K562 (cell line): ENCODE measurements at regions not wholly inside any gene's neighbourhood (a gene's known extent, or its start where the extent isn't known, plus 50 kb on each side); places are given as distances from the start of the nearest gene placed in this dataset.

Experiments
- ATAC-seq: fragments of 200-7000 bp; cut with Tn5 transposase; 3 replicates; pipeline ENCODE4 v1.9.1; 2020; ENCODE audit warnings: moderate library complexity
- BruUV-seq: library from RNA; stranded (reverse); fragments of 400-500 nt; replicated peaks from 2 replicates; lab custom pipeline; 2021; lab: Mats Ljungman, UMichigan
- CTCF ChIA-PET: fragments of 300-600 bp; formaldehyde crosslinking; extraction: SDS; loops from one replicate; lab custom pipeline; 2021; ENCODE audit warnings: low intra/inter-chr PET ratio; lab: Yijun Ruan, JAX
- POLR2A ChIA-PET: fragments of 300-600, 350-650 bp; sonication (Branson Sonifier 250); formaldehyde crosslinking; extraction: SDS; loops from one replicate; lab custom pipeline; 2021; ENCODE audit warnings: antibody characterized with exemption, inconsistent platforms; lab: Yijun Ruan, JAX
- DNase-seq, 4 experiments: peaks; one replicate each; pipeline versions ENCODE4 v3.0.0 to v3.0.0-alpha.2; 2011 to 2018; ENCODE audit warnings: low spot score in 3 of 4, mixed read lengths in 3 of 4; ENCODE audit errors: extremely low read depth in 1 of 4
- FAIRE-seq: peaks from 2 replicates; lab custom pipeline; 2011; peaks lifted over from hg19 to GRCh38; lab: Jason Lieb, UNC
- H2AFZ ChIP-seq: 2 replicates; pipeline ENCODE4 v1.6.0; 2011; ENCODE audit warnings: low read depth, low read length, control low read depth, inconsistent platforms
- H3K27ac ChIP-seq: fragments of 200-600 bp; 3 replicates; pipeline ENCODE4 v1.8.0; 2011; ENCODE audit warnings: low read depth, mild to moderate bottlenecking, control low read depth, inconsistent platforms, low read length, moderate library complexity, mixed read lengths; ENCODE audit errors: extremely low read depth
- H3K27me3 ChIP-seq, 2 experiments: fragments of 300-600 bp in 1 of 2; 2 replicates in 1 of 2; 3 replicates in 1 of 2; pipeline versions ENCODE4 v1.6.0 to v1.8.0; 2011; ENCODE audit warnings: inconsistent platforms in 2 of 2, low read length in 2 of 2, mild to moderate bottlenecking in 1 of 2, mixed read lengths in 1 of 2, moderate library complexity in 1 of 2; ENCODE audit not compliant: control insufficient read depth in 2 of 2, insufficient read depth in 2 of 2
- H3K36me3 ChIP-seq: fragments of 300-600 bp; 3 replicates; pipeline ENCODE4 v1.8.0; 2011; ENCODE audit warnings: mild to moderate bottlenecking, low read length, inconsistent platforms; ENCODE audit not compliant: control insufficient read depth, insufficient read depth
- H3K4me1 ChIP-seq, 2 experiments: fragments of 200-600 bp in 1 of 2; replicated peaks in 1 of 2; 2 replicates in 1 of 2; 3 replicates in 1 of 2; pipeline versions ENCODE4 v1.5.1 to v1.8.0; 2011; ENCODE audit warnings: inconsistent platforms in 2 of 2, low read length in 2 of 2, mild to moderate bottlenecking in 1 of 2, mixed read lengths in 1 of 2, moderate library complexity in 1 of 2; ENCODE audit not compliant: control insufficient read depth in 2 of 2, insufficient read depth in 2 of 2
- H3K4me2 ChIP-seq: 2 replicates; pipeline ENCODE4 v1.6.1; 2011; ENCODE audit warnings: low read length, control low read depth, inconsistent platforms, mixed read lengths; ENCODE audit not compliant: insufficient read depth
- H3K4me3 ChIP-seq: fragments of 200-600 bp; sonication (generic), shearing (Covaris generic); 2 replicates; pipeline ENCODE4 v1.5.1; 2016; ENCODE audit warnings: control low read depth, inconsistent platforms
- H3K79me2 ChIP-seq: fragments of 200-600 bp; 3 replicates; pipeline ENCODE4 v1.8.0; 2011; ENCODE audit warnings: low read length, inconsistent platforms; ENCODE audit not compliant: control insufficient read depth, insufficient read depth
- H3K9ac ChIP-seq, 2 experiments: 2 replicates each; pipeline versions ENCODE4 v1.6.0 to v1.6.1; 2011; ENCODE audit warnings: low read depth in 2 of 2, low read length in 2 of 2, control low read depth in 1 of 2, inconsistent platforms in 1 of 2, mild to moderate bottlenecking in 1 of 2, mixed read lengths in 1 of 2; ENCODE audit not compliant: insufficient read depth in 1 of 2
- H3K9me1 ChIP-seq: one replicate; pipeline ENCODE4 v1.6.0; 2011; ENCODE audit warnings: inconsistent platforms, mild to moderate bottlenecking, low read length, moderate library complexity; ENCODE audit not compliant: control insufficient read depth, insufficient read depth
- H3K9me3 ChIP-seq: replicated peaks from 2 replicates; pipeline ENCODE4 v1.5.1; 2011; ENCODE audit warnings: low read depth, low read length, inconsistent platforms; ENCODE audit not compliant: control insufficient read depth, insufficient read depth
- H4K20me1 ChIP-seq: replicated peaks from 2 replicates; pipeline ENCODE4 v1.6.1; 2011; ENCODE audit warnings: low read length, inconsistent platforms, mixed read lengths; ENCODE audit not compliant: control insufficient read depth, insufficient read depth
- MCM2 ChIP-seq: fragments of 450-650 bp; IDR thresholded peaks from 2 replicates; pipeline ENCODE4 v1.6.1; 2017; ENCODE audit warnings: low read depth, mild to moderate bottlenecking
- MNT ChIP-seq, 2 experiments: fragments of 450-650 bp; conservative IDR thresholded peaks; 2 replicates each; pipeline ENCODE4 v1.6.1; 2017; ENCODE audit warnings: mild to moderate bottlenecking in 2 of 2, moderate library complexity in 2 of 2
- RAD21 ChIP-seq, 2 experiments: fragments of 250-450 bp in 1 of 2; fragments of 450-650 bp in 1 of 2; sonication (Bioruptor Pico) in 1 of 2; formaldehyde crosslinking in 1 of 2; IDR thresholded peaks in 1 of 2; conservative IDR thresholded peaks in 1 of 2; 2 replicates each; pipeline versions ENCODE4 v1.4.0 to v1.8.0; 2020 to 2022; ENCODE audit warnings: mild to moderate bottlenecking in 2 of 2, moderate library complexity in 1 of 2
- REST ChIP-seq, 2 experiments: fragments of 450-650 bp; formaldehyde crosslinking in 1 of 2; IDR thresholded peaks; 2 replicates each; pipeline versions ENCODE4 v1.4.0 to v1.6.1; 2014 to 2020; ENCODE audit warnings: mild to moderate bottlenecking in 2 of 2, borderline replicate concordance in 1 of 2, low read depth in 1 of 2
- SMAD3 ChIP-seq: fragments of 450-650 bp; formaldehyde crosslinking; conservative IDR thresholded peaks from 2 replicates; pipeline ENCODE4 v1.4.0; 2020; ENCODE audit warnings: mild to moderate bottlenecking
- U2AF1 ChIP-seq: fragments of 200-400 bp; formaldehyde crosslinking; optimal IDR thresholded peaks from 2 replicates; pipeline ENCODE3; 2017; ENCODE audit warnings: mild to moderate bottlenecking, low read depth, low read length, moderate library complexity
- UBTF ChIP-seq, 2 experiments: IDR thresholded peaks; 2 replicates each; pipeline ENCODE4 v1.6.1; 2012; ENCODE audit warnings: improper control_type of control experiment in 2 of 2, low read depth in 2 of 2, low read length in 2 of 2, borderline replicate concordance in 1 of 2
- ZNF140 ChIP-seq: fragments of 250-450 bp; sonication (Bioruptor Pico); IDR thresholded peaks from 2 replicates; pipeline ENCODE4 v1.8.0; 2021; ENCODE audit warnings: moderate library complexity, mild to moderate bottlenecking, inconsistent platforms
- WGBS: fragments of 100-300 bp; shearing (Covaris generic); methylation state at CpG from one replicate; pipeline ENCODE4 v1.1.6; 2016; ENCODE audit warnings: low coverage, mixed read lengths; ENCODE audit not compliant: insufficient coverage; ENCODE audit errors: missing lambda C conversion rate; 5-methylcytosine and 5-hydroxymethylcytosine counted together
- in situ Hi-C: fragments of 300-500 bp; cut with MboI; formaldehyde crosslinking; loops from 4 replicates; pipeline ENCODE4 v1.15.0; 2018; ENCODE audit warnings: inconsistent platforms, mixed read lengths
- intact Hi-C: fragments of 100-400 bp; cut with micrococcal nuclease; formaldehyde crosslinking; loops from 2 replicates; pipeline ENCODE4 v1.14.2; 2022

DNA sequence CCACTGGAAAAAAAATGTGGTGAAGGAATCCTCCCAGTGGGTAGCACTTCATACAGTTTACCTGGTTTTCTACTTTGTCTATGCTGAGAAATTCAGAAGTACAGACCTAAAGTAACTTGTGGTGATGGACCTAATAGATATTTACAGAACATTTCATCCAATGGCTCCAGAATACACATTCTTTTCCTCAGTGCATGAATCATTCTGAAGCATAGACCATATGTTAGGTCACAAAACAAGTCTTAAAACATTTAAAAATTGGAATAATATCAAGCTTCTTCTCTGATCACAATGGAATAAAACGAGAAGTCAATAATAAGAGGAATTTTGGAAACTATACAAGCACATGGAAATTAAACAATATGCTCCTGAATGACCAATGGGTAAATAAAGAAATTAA lies 450.1 kb upstream of the INTU start (continued):
- TF ChIP-seq UBTF (IDR thresholded peaks at IDR 0.05; ENCODE audit: borderline replicate concordance in 1 of 2, low read depth in 2 of 2, low read length in 2 of 2) (no peak), MNT (conservative IDR thresholded peaks at IDR 0.05) (no peak), MCM2 (no peak), U2AF1 (no peak), ZNF140 (no peak)

GRCh38 chr4:127188847-127189246 lies 443.9 kb upstream of the INTU start:
- no peak overlapping the region for H3K9ac ChIP-seq
- H3K4me3 ChIP-seq = no peak overlapping the region
- BruUV-seq = no TSS peak
- no peak for DNase-seq
- intact Hi-C loops (no loop called here), in situ Hi-C loops (no loop called here)
- ChIA-PET POLR2A (no interaction called here), CTCF (interaction anchor here (0.6 kb wide), 1 partner anchor 550 kb away, joined by 3 read pairs; no protein-coding TSS in a partner anchor)
- no peaks in the 10 kb centered on the region for H3K36me3 ChIP-seq
- H3K4me1 ChIP-seq = no peaks in the 10 kb centered on the region
- H3K9me3 ChIP-seq = no peaks in the 10 kb centered on the region
- no peaks in the 10 kb centered on the region for H3K9me1 ChIP-seq
- H3K4me2 ChIP-seq = no peak overlapping the region
- peak; percentile 25; the same call in 1 of the 3 replicates for ATAC-seq
- 0% methylated on average over 1 of the region's 1 CpG for WGBS
- H3K27ac ChIP-seq = no peak overlapping the region
- no peaks in the 10 kb centered on the region for H4K20me1 ChIP-seq
- no peak overlapping the region for H2AFZ ChIP-seq
- no peaks in the 10 kb centered on the region for H3K27me3 ChIP-seq
- no peak for FAIRE-seq
- H3K79me2 ChIP-seq = no peaks in the 10 kb centered on the region
- no peak for TF ChIP-seq SMAD3
- TF ChIP-seq RAD21 (CRISPR knock-in tag; conservative IDR thresholded peaks at IDR 0.05 in 1 of 2, IDR thresholded peaks at IDR 0.05 in 1 of 2) = peak; percentile 32 to 55
- peak; percentile 36; the same call in 1 of the 2 replicates for TF ChIP-seq REST (IDR thresholded peaks at IDR 0.05; ENCODE audit: borderline replicate concordance)
- no peak for TF ChIP-seq REST (CRISPR knock-in tag; IDR thresholded peaks at IDR 0.05; ENCODE audit: low read depth)
